ENCODE measurements at regions not wholly inside any gene's neighbourhood (a gene's known extent, or its start where the extent isn't known, plus 50 kb on each side); places are given as distances from the start of the nearest gene placed in this dataset.
"Not testable (repeated sequence)": the region's sequence is repeated elsewhere in the genome, so short reads cannot be mapped to it uniquely, and the experiment has no call there.

GRCh38 chr14:23725528-23725927 lies 89.4 kb downstream of the DHRS2 start:
- Histone ChIP-seq H3K27ac (ENCODE audit: low read depth) (no peak overlapping the region), H3K4me1 (ENCODE audit: insufficient read depth) (no peaks in the 10 kb centered on the region), H3K36me3 (ENCODE audit: insufficient read depth) (no peaks in the 10 kb centered on the region), H3K4me3 (ENCODE audit: low read depth, low read length) (no peak overlapping the region)
- WGBS = 89% methylated on average over 3 of the region's 3 CpGs
- DNase-seq (ENCODE audit: extremely low spot score) = no peak

- Histone ChIP-seq H3K4me1 (ENCODE audit: insufficient read depth) (no peaks in the 10 kb centered on the region), H3K27ac (ENCODE audit: low read depth) (no peak overlapping the region), H3K36me3 (ENCODE audit: insufficient read depth) (no peaks in the 10 kb centered on the region), H3K4me3 (ENCODE audit: low read depth, low read length) (no peak overlapping the region)
- DNase-seq (ENCODE audit: extremely low spot score) = no peak
- WGBS = 68% methylated on average over 16 of the region's 16 CpGs
Observed at GRCh38 chr14:23725980-23726710, 90.0 kb downstream of the DHRS2 start.

DNA sequence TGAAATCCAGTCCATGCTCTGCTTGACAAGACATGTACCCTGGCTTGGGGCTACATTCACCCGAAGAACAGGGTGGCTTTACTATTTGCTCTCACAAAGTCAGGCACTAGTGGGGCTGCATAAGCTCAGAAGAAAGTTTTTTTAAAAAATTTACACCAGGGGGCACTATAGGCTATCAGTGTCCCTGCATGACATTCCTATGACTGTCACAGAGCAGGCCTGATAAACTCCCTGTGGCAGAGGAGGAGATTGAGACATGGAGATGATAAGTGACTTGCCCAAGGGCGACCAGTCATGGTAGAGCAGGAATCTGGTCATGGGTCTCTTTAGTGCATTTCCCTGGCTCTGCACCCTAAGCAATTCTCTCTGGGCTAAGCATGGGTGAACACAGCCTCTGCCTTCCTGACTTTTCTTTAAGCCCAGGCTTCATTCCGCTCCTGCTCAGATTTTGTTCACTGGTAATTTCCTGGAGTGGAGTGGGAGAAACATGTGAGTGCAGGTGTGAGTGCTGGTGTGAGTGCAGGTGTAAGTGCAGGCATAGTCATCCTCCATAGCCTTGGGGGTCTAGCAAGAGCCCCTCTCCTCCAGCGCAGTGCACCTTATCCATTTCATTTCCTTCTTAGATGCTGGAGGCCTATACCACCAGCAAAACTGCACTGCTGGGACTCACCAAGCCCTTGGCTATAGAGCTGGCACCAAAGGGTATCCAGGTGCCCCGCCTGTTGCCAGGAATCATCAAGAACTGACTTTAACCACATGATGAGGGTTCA lies 91.6 kb downstream of the DHRS2 start:
- Histone ChIP-seq H3K36me3 (ENCODE audit: insufficient read depth) (no peaks in the 10 kb centered on the region), H3K27ac (ENCODE audit: low read depth) (no peak overlapping the region), H3K4me3 (ENCODE audit: low read depth, low read length) (no peak overlapping the region), H3K4me1 (ENCODE audit: insufficient read depth) (no peaks in the 10 kb centered on the region)
- 85% methylated on average over 5 of the region's 5 CpGs for WGBS
- no peak for DNase-seq (ENCODE audit: extremely low spot score)

DNA sequence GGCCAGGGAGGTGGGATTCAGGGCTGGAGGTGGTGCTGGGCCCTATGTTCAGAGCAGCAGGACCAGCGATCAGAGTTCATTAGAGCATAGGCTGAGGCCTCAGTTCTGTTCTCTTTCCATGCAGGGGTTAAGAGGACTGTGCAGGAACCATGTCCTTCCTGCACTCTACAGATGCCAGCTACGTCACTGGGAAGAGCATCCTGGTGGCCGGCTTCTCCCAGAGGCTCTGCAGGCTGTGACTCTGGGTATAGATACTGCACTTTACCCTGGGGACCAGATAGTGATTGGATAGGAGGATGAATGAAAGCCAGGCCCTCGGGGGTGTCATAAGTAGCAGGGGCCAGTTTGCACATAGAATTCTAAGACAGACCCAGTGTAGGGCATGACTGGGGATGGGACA lies 92.6 kb downstream of the DHRS2 start:
- WGBS = 66% methylated on average over 4 of the region's 4 CpGs
- Histone ChIP-seq H3K4me3 (ENCODE audit: low read depth, low read length) (no peak overlapping the region), H3K27ac (ENCODE audit: low read depth) (no peak overlapping the region), H3K36me3 (ENCODE audit: insufficient read depth) (no peaks in the 10 kb centered on the region), H3K4me1 (ENCODE audit: insufficient read depth) (no peaks in the 10 kb centered on the region)
- no peak for DNase-seq (ENCODE audit: extremely low spot score)

DNA sequence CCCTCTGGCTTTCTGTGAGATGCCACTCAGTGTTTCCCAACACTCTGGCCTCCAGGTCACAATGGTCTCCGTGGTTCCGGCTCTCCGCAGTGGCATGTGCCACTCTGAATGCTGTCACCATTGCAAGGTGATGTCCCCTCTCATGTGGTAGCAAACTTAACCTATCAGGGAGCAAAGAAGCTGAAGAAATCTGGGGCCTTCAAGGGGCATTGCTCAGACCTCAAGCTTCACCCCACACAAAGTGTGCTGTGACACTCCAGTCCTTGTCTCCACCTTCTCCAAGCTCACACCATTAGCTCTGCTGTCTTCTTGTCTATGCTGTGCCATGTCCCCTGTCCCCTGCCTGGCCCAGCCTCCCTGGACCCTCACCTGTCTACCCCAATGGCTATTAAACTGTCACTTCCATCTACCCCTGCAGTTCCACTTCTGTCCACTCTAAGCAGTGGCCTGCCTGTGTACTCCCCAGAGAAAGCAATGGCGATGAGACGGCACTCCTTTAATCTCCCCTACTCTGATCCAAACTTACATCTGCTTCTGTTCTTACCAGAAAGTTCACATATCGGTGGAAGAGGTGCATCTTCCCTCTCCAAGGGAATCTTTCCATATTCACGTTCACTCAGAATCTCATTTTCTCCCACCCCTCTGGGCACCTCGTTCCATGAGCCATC lies 93.7 kb downstream of the DHRS2 start:
- H3K4me1 ChIP-seq (ENCODE audit: insufficient read depth) = no peaks in the 10 kb centered on the region
- DNase-seq (ENCODE audit: extremely low spot score) = no peak
- no peak overlapping the region for H3K4me3 ChIP-seq (ENCODE audit: low read depth, low read length)
- no peak overlapping the region for H3K27ac ChIP-seq (ENCODE audit: low read depth)
- WGBS = 77% methylated on average over 8 of the region's 8 CpGs
- H3K36me3 ChIP-seq (ENCODE audit: insufficient read depth) = no peaks in the 10 kb centered on the region

- no peaks in the 10 kb centered on the region for H3K36me3 ChIP-seq (ENCODE audit: insufficient read depth)
- no peak overlapping the region for H3K4me3 ChIP-seq (ENCODE audit: low read depth, low read length)
- H3K4me1 ChIP-seq (ENCODE audit: insufficient read depth) = no peaks in the 10 kb centered on the region
- no peak overlapping the region for H3K27ac ChIP-seq (ENCODE audit: low read depth)
- DNase-seq (ENCODE audit: extremely low spot score) = no peak
Observed at GRCh38 chr14:23735394-23735793, 99.2 kb downstream of the DHRS2 start.

DNA sequence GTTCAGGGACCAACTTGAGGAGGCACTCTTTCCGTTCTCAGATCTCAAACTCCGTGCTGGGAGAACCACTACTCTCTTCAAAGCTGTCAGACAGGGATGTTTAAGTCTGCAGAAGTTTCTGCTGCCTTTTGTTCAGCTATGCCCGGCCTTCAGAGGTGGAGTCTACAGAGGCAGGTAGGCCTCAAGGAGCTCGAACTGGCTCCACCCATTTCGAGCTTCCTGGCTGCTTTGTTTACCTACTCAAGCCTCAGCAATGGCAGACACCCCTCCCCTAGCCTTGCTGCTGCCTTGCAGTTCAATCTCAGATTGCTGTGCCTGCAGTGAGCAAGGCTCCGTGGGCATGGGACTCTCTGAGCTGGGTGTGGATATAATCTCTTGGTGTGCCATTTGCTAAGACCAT lies 108.2 kb downstream of the DHRS2 start:
- H3K36me3 ChIP-seq (ENCODE audit: insufficient read depth); H3K4me1 ChIP-seq (ENCODE audit: insufficient read depth); H3K27ac ChIP-seq (ENCODE audit: low read depth); DNase-seq (ENCODE audit: extremely low spot score); H3K4me3 ChIP-seq (ENCODE audit: low read depth, low read length): not testable (repeated sequence)
- 45% methylated on average over 6 of the region's 6 CpGs for WGBS

DNA sequence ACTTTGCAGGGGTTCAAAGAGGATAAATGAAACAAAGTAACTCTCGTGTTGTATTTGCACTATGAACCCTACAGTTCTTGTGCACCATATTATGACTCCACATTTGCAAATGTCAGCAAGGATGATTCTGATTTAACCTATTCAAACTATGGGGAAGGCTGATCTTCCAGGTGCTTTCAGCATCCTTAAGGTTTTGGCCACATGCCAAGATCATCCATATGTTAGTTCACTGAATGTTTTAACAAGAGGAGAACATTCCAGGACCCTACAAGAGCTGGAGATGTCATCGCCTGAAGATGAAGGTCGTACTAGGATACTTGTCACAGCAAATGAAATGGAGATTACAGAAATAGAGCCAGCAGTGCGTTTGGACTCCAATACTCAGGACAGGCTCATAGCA lies 114.2 kb downstream of the DHRS2 start:
- Histone ChIP-seq H3K27ac (ENCODE audit: low read depth) (no peak overlapping the region), H3K4me1 (ENCODE audit: insufficient read depth) (no peaks in the 10 kb centered on the region), H3K36me3 (ENCODE audit: insufficient read depth) (no peaks in the 10 kb centered on the region), H3K4me3 (ENCODE audit: low read depth, low read length) (no peak overlapping the region)
- no peak for DNase-seq (ENCODE audit: extremely low spot score)
- 70% methylated on average over 4 of the region's 4 CpGs for WGBS

DNA sequence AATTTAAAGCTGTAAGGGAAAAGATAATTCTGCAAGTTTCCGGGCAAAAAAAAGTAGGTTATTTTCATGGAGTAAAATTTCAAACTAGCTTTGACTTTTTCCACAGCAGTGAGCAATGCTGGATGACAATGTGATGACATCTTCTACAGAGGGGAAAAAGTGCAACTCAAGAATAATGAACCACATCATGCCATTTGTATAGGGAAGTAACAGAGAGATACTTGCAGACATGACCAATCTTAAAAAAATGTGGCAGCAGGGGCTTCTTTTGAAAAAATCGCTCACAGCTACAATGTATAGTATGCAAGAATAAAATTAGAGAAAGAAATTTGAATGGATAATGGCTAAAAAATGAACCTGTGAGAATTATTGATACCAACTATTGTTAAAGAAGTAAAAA lies 115.5 kb downstream of the DHRS2 start:
- Histone ChIP-seq H3K27ac (ENCODE audit: low read depth) (no peak overlapping the region), H3K36me3 (ENCODE audit: insufficient read depth) (no peaks in the 10 kb centered on the region), H3K4me1 (ENCODE audit: insufficient read depth) (no peaks in the 10 kb centered on the region), H3K4me3 (ENCODE audit: low read depth, low read length) (no peak overlapping the region)
- WGBS = 82% methylated on average over 2 of the region's 2 CpGs
- no peak for DNase-seq (ENCODE audit: extremely low spot score)

DNA sequence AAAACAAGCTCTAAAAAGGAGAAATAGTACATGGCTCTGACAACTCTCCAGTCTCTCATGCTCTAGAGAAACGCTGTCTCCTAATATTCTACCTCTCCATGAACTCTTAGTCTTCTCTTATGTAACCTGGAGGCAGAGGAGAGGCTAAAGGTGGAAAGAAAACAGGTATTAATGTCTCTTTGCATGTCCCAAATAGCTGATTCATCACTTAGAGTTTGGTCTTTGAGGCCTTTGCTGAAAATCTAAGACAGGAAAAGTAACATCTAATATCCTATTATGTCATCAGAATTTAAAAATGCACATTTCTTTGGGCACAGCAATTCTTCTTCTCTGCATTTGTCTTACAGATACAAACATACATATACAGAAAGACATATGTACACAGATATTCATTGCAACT lies 127.2 kb downstream of the DHRS2 start:
- Histone ChIP-seq H3K36me3 (ENCODE audit: insufficient read depth) (no peaks in the 10 kb centered on the region), H3K4me3 (ENCODE audit: low read depth, low read length) (no peak overlapping the region), H3K4me1 (ENCODE audit: insufficient read depth) (no peaks in the 10 kb centered on the region), H3K27ac (ENCODE audit: low read depth) (no peak overlapping the region)
- WGBS = 78% methylated on average over 1 of the region's 1 CpG
- no peak for DNase-seq (ENCODE audit: extremely low spot score)

DNA sequence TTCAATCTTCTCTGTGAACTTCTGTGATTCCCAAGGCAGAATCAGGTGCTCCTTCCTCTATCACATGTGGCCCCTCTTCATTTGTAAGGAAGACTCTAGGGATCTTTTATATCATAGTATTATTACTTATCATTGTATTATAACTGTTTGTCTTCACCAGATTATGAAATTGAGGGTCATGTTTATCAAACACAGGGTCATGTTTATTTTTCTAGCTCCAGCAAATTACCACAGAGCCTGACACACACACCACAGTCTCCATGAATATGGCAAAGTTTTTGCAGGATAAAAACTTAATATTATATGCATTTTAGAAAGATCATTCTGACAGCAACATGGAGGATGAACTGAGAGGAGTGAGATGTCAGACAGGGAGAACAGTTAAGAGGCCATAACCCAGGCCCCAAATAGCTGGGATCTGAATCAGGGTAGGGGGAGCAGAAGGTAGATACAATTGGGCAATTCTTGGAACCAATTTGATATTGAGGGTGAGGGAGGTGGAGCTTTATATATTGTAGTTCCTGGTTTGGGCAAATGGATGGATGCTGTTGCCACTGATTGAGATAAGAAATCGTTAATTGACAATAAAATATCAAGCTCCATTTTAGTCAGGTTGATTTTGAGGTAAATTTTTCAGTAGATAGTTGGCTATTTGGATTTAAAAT lies 130.7 kb downstream of the DHRS2 start:
- Histone ChIP-seq H3K36me3 (ENCODE audit: insufficient read depth) (no peaks in the 10 kb centered on the region), H3K4me1 (ENCODE audit: insufficient read depth) (no peaks in the 10 kb centered on the region), H3K4me3 (ENCODE audit: low read depth, low read length) (no peak overlapping the region), H3K27ac (ENCODE audit: low read depth) (no peak overlapping the region)
- 22% methylated on average over 1 of the region's 1 CpG for WGBS
- DNase-seq (ENCODE audit: extremely low spot score) = no peak

DNA sequence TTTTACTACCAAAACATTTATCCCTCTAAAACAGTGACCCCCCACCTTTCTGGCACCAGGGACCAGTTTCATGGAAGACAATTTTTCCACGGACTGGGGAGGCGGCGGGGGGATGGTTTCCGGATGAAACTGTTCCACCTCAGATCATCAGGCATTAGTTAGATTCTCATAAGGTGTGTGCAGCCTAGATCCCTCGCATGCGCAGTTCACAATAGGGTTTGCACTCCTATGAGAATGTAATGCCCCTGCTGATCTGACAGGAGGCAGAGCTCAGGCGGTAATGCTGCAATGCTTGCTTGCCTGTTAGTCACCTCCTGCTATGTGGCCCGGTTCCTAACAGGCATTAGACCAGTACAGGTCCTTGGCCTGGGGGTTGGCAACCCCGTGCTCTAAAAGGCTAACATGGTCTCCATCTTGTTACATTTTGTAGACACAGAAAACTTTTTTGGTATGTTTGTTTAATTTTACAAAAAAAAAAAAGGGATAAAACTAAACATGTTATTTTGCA lies 133.1 kb downstream of the DHRS2 start:
- not testable (repeated sequence) for H3K4me3 ChIP-seq (ENCODE audit: low read depth, low read length); H3K36me3 ChIP-seq (ENCODE audit: insufficient read depth); H3K4me1 ChIP-seq (ENCODE audit: insufficient read depth); H3K27ac ChIP-seq (ENCODE audit: low read depth); DNase-seq (ENCODE audit: extremely low spot score)
- WGBS = 78% methylated on average over 9 of the region's 9 CpGs

- Histone ChIP-seq H3K4me3 (ENCODE audit: low read depth, low read length) (no peak overlapping the region), H3K27ac (ENCODE audit: low read depth) (no peak overlapping the region), H3K4me1 (ENCODE audit: insufficient read depth) (no peaks in the 10 kb centered on the region), H3K36me3 (ENCODE audit: insufficient read depth) (no peaks in the 10 kb centered on the region)
- 74% methylated on average over 2 of the region's 2 CpGs for WGBS
- DNase-seq (ENCODE audit: extremely low spot score) = no peak
Observed at GRCh38 chr14:23773981-23774380, 137.8 kb downstream of the DHRS2 start.
